HG03571 (cell line): ENCODE measurements at regions not wholly inside any gene's neighbourhood (a gene's known extent, or its start where the extent isn't known, plus 50 kb on each side); places are given as distances from the start of the nearest gene placed in this dataset.

Experiments
- ATAC-seq: cut with Tn5 transposase; IDR thresholded peaks from one replicate; pipeline ENCODE4 v1.9.1; 2021; ENCODE audit not compliant: unreplicated experiment

DNA sequence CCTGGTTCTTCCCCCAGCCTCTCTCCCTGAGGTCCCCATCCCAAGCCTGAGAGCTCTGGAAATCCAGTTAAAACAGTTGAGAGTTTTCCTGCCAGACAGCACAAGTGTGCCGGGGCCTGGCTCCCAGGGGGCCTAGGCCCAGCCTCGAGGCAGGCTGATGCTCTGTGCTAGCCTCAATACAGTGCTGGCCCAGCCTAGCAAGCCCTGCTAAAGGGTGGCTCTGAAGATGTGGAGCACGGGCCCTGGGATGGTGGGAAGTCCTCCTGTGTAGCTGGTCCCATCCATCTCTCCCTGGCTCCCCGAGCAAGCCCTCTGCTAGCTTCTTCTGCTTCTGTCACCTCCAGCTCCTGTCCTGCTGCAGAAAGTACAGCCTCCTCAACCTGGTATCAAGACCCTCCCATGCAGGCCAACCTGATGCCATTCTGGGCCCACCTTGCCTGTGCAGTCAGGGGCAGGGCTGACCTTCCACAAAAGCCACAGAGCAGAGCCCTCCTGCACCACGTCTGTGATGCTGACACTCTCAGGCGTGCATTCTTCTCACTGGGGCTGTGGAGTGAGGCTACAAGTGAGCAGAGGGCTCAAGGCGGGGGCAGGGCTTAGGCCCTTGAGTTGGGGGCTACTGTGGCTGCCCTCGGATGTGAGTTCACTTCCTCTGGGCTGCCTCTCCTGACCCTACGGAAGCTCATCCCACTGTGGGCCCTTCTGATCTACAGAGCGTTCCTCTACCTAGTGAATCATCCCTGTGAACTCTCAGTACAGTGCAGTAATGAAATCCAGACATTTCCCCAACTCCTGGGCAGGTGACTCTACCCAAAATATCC is 60.1 kb upstream of the LAPTM4A start:
- no peak for ATAC-seq

DNA sequence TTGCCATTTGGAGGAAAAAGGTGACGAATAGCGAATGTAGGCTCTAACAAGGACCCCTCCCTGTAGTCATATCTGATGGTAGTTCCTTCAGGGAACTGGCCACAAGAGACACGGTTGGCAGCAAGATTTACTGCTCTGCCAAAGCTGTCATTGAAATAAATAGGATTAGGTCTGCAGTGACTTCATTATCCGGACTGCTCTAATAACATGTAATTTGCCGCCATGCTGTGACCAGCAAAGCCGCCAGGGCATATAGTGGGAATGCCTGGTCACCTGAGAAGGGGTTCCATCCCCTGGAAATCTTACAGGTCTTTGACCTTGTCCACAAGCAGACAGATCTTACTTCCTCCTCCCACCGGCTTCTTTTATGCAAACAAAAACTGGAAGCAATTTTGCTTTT is 59.4 kb upstream of the LAPTM4A start:
- no peak for ATAC-seq

DNA sequence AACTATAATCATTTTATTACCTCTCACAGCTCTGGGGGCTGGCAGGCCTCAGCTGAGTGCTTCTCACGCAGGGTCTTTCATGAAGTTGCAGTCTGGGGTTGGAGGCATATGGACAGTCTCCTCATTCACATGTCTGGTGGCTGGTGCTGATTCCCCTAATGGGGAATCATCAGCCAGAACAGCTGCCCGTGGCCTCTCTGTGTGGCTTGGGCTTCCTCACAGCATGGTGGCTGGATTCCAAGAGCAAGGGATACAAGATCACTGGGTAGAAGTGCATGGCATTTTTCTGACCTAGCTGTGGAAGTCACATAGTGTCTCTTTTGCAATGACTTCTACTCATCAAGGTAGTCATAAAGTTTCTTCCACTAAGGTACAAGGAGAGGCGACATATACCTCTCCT is 59.0 kb upstream of the LAPTM4A start:
- no peak for ATAC-seq

DNA sequence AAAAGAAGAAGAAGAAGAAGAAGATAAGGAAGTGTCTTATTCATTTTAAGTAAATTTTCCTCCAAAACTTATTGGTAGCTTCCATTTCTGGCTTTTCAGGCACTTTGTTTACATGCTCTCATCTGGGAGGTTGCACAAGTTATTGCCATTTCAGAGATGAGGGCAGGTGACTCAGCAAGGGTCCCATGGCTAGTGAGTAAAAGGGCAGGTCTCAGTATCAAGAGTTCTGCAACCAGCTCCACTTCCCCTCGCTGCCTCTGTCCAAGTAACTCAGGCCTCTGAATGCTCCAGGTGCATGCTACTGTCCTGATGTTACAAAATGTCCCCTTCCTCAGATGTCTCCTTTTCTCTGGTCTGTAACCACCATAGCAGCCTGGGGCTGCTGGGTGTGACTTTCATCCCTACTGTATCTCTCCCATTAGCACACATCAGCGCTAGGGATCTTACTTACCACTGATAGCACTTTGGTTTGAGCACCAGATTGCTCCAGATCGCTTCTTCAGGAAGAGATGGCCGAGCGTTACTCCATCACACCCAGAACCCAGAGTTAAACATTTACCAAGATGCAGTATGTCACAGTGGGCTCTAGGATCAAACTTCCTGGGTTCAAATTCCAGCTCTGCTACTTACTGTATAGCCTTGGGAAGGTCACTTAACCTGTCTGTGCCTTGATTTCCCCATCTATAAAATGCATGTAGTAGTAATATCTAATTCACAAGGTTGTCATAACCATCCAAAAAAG is 57.4 kb upstream of the LAPTM4A start:
- no peak for ATAC-seq

DNA sequence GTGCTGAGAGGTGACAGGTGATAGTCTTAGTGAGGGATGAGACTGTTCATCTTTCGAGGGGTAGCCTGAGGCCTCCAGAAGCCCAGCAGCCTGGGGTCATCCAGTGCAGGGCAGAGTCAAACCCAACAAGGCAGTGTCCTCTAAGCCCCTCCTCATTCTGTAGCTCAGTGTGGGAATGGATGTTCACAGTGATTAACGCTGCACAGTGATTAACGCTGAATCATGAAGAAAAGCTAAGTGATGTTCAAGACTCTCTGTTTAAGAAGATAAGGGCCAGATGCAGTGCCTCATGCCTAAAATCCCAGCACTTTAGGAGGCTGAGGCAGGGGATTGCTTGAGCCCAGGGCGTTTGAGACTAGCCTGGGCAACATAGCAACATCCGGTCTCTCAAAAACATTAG is 56.3 kb upstream of the LAPTM4A start:
- no peak for ATAC-seq

DNA sequence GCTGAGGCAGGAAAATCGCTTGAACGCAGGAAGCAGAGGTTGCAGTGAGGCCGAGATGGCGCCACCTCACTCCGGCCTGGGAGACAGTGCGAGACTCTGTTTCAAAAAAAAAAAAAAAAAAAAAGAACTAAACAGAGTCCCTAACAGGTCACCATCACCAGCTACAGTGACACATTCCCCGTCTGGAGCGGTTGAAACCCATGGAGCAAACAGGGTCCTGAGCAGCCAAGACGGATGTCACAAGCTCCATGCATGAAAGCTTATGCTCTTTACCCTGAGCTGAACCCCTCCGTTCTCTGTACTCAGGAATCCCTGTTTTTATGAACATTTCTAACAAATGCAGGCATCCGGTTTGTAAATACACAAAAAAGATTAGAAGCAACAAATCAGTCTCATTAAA is 55.9 kb upstream of the LAPTM4A start:
- no peak for ATAC-seq

DNA sequence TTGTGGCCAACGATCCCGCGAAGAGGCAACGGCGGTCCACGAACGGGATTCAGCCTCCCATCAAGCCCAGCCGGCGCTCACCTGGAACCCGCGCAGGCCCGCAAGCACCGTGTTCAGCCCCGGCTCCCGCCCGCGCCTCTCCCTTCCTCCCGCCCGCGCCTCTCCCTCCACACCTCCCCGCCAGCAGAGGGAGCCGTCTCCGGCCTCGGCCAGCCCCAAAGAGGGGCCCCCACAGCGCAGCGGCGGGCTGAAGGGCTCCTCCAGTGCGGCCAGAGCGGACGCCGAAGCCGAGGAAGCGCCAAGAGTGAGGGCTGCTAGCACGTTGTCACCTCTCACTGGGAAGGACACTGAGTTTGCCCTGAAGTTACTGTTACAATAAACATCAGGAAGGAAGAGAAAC is 55.3 kb upstream of the LAPTM4A start:
- no peak for ATAC-seq

DNA sequence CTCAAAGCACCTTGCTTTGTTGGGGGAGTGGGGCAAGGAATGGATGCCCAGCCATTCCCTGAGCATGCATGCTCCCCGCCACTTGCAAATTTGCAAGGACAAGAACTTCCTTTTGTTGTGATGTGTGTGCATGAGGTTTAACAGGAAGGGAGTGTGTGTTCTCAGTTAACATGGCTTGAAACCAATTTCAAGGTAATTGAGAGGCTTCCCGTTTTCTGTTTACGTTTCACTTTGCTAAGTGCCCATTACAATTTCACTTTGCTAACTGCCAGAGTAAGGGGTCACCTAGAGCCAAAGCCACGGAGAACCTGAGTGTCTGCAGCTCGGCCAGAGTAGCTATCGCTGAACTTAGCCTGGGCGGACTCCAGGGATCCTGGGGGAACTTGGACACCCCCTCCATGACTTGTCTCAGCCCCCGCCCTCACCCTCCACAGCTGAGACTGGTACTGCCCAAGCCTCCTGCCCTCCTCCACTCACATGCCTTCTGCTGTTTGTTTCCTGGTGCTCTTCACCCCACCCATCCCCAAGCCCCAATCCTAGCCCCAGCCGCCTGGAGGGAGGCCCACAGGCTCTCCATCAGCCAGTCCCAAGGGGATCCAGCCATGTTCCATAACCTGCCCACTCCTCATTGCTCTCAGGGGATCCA is 53.6 kb upstream of the LAPTM4A start:
- ATAC-seq, result no peak

DNA sequence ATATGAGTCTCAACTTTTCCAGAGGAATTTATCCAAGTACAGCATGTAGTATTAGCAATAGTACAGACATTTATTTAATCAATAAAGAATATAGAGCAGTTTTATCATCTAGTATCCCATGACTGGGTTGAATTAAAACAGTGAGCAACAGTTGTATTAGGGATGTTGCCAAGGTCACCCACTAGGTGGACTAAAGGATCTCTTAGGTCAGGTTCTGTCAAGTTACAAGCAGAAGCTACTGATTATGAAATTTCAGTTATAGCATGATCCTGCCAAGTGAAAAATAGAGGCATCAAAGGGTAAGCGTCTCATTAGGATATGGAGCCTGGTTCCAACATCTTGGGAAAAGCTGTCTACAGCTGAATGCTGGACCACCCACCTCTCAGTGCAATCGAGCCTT is 52.1 kb upstream of the LAPTM4A start:
- no peak for ATAC-seq
